Fibroblast of skin of right quadriceps (primary cell): ENCODE measurements at regions not wholly inside any gene's neighbourhood (a gene's known extent, or its start where the extent isn't known, plus 50 kb on each side); places are given as distances from the start of the nearest gene placed in this dataset.

Experiments
- DNase-seq: peaks from one replicate; pipeline ENCODE4 v3.0.0-alpha.2; 2013

DNA sequence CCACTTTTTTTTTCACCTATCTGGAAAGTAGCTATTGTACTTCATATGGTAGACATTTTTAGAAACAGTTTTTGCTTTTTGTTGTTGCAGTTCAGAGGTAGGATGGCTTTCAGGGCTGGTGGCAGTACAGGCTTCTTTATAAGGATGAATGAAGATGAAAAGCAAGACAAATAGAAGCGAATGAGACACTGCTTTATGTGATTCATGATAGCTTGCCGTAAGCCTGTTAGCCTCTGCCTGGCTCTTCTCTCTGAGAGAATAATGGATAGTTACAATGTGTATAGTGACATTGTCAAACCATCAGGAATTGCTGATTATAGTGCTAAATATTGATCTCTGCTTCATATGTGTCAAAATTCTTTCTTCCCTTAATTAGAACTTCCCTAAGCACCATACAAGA lies 173.7 kb downstream of the NR4A2 start:
- DNase-seq: no peak

DNA sequence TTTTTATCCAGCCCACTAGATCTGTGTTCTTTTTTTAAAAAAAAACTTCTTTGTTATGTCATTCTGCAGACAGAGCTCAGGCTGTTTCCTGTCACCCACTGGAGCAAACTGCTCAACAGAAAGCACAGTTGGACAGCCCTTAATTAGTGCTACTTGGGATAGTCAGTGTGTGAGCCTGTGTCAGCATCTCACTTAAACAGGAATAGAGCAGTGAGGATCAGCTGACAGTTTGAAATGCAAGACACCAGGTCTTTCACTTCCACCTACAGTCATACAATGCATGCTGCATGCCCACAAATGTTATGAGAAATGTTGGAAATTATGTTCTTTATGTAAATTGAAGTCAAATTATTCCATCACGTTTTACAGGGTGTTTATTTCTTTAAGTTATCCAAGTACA lies 174.9 kb downstream of the NR4A2 start:
- no peak for DNase-seq

DNA sequence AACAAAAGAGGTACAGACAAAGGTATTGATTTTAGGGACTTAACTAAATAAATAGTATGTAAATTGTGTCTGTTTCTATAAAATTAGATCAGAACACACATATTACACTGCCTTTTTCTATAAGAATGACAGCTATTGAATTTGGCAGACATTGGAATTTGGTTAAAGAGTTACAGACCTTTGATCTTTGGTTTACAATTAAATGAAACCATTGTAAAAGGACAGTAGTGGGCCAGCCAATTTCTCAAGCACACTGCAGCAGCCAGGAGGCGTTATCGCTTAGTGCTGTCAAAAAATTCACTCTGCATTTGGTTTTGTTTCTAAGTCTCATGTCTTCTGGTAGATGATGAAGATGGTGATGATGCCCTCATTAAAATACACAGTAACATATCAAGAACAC lies 175.9 kb downstream of the NR4A2 start:
- no peak for DNase-seq

DNA sequence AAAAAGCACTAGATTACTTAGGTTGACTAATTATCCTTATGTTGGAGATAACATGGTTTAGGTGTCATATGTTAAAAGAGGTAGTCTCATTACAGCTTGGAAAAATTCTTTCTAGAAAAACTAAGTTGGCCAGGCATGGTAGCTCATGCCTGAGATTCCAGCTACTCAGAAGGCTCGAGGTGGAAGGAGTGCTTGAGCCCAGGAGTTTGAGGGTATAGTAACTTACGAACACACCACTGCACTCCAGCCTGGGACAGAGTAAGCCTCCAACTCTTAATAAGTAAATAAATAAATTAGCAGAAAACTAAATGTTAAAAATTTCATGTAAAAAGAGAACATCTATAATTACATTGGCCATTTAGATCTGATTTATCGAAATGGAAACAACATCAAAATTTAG lies 177.2 kb downstream of the NR4A2 start:
- no peak for DNase-seq

DNA sequence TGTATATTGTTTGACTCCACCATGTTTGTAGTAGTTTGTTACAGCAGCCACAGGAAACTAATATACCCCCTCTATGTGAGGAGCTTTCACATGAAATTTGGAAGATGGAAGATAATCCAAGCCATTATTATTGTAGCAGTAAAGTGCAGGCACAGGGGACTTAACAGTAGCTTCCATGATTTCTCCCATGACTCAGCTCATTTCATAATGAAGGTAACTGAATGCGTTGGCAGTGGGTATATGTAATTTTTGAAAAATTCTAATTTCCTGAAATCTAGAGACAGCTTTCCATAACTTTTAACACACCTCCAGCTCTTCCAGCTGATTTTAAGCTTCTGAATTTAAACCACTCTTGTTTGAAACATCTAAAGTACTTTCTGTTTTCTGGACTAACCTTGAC lies 181.2 kb downstream of the NR4A2 start:
- DNase-seq: no peak

DNA sequence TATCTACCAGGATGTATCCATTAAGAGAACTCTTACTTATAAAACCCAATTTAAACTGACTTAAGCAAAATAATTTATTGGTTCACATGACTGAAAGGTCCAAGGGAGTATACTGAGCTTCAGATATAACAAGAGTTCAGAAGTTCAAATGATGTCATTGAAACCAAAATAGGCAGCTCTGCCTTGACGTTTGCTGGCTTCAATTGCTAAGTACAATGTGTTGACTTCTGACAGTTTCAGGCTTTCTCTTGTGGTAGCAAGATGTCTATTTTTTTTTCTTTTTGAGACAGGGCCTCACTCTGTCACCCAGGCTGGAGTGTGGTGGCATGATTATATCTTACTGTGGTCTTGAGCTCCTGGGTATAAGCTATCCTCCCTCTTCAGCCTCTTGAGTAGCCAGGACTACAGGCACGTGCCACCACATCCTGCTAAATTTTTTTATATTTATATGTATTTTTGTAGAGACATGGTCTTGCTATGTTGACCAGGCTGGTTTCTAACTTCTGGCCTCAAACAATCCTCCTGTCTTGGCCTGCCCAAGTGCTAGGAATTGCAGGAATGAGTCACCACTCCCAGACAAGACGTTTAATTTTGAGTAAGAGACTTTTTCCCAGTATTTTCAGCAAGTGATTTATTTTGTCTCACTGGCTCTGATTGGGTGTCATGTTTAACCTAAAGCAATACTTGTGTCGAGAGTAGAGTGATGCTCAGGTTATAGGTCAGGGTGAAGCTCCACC lies 184.8 kb downstream of the NR4A2 start:
- DNase-seq: no peak

DNA sequence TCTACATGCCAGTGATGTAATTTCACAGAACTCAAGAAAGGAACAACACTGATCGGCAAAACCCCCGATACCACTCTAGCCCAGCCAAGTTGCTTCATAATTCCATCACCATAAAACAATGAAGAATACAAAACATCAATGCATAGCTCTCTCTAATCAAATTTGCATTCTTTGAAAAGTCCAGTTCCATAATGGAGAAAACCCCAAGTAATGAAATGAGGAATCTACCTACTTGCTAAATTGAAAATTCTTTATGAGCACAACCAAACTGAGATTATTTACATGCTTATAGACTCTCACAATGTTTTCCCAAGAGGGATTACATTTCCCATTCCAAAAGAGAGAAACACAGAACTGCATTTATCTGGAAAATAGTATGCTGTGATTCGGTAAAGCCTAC lies 186.5 kb downstream of the NR4A2 start:
- no peak for DNase-seq

DNA sequence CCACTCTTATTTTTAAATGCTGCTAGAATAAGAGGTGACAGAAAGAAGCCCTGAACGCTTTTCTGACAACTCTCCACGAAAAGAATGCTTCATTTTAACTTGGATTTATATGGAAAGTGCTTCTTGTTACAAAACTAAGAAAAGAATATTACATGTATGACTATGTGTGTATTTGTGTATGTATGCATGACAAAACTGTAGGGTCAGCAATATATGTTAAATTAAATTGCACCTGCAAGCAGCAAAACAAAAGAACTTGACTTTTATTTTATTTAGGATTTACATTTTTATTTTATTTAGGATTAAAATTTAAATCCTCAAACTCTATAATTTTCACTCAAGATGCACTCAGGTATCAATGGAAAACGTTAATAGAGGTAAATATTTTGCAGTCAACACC lies 187.1 kb downstream of the NR4A2 start:
- no peak for DNase-seq

DNA sequence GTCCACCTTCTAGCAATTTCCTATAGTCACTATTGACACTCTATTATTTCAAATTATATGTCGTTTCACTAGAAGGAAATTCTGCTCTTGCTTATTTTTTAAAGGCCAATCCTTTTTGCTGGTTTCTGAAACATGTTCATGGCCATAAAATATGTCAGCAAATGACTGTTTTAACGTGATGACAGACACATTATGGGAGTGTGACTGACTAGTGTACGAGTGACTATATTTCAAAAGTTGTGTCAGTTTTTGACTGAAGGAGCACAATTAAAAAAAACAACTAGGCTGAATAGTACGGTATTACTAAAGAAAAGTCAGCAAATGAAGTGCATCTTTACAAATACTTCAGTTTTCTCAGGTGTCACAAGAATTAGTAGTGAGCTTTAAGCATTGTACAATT lies 196.0 kb downstream of the NR4A2 start:
- no peak for DNase-seq

DNA sequence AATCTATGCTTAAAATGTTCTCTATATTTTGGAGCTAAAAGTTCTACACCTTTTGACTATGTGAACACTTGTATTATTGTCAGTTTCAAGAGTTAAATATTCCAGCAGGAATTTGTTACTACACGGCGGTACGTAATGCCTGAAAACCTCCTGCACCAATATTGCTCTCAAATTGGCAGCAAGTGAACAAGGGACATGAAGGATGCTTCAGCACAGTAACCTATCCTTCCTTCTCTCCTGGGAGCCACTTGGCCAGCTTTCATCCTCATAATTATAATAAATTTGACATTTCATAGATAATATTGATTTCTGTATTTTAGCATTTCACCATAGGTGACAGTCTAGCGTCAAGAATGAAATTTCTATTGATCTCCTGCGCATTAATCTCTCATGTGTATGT lies 197.6 kb downstream of the NR4A2 start:
- DNase-seq: no peak

DNA sequence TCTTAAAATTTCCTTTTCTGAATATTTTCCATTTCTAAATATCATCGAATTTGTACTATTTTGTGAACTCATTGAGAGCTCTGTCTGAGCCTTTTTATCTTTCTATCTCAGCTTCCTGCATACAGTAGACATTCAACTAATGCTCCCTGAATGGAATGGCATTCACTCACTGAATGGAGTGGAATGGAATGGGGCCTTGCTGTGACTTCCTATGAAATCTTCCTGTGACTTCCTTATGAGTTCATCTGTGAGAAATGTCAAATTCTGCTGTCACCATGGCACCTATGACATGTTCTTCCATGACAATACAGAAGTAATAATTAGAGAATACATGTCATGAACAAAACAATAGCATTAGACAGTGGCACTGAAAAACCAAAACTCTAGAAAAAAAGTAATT lies 199.6 kb downstream of the NR4A2 start:
- DNase-seq: no peak

DNA sequence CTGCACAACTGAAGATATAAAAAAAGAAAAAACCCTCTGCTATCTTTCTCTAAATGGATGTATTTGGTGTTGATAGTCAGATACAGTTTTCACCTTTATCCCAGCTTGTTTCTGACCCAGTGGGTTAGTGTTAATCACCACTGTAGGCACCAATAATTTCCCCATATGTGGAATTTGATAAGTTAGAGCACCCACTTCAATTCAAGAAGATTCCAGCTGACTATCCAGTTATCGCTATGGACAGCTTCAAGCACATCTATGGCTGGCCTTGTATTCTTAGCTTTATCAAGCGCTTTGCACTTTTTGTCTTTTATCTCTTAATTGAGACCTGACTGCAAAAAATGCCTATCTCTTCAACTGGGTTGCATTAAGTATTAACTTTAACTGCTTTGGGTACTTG lies 200.4 kb downstream of the NR4A2 start:
- no peak for DNase-seq

DNA sequence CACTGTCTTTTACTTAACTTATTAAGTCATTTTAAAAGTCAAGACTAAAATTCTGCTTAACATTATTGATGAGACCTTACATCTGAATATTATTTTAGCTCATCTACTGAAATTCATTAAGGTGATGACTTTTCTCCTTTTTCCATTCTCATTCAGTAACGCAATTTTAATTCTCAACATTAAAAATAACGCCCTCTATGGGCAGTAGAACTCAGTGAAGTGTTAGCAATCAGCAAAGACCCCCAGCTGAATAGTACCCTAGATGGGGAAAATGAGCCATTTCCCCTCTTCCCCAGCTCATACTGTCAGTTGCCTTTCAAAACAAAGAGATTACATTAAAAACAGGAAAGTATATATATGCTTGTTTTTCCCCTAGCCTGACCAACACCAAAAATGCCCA lies 203.3 kb downstream of the NR4A2 start:
- no peak for DNase-seq

DNA sequence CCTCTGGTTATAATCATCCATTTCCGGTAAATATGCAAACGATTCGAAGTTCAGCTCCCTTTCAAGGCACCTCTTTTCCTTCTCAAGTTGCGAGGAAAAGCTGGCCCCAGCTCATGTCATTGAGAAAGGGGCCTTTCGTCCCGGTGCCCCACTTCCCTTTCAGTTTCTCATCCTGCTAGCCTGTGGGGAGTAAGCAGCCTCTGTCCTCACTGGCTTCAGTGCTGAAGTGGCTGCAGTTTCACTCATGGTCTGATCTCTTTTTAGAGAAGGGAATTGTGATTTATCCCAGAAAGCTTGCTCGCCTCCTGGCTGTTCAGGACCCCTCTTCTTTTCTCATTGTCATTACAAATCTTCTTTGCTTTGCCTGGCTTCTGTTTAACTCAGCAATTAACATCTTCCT lies 207.5 kb downstream of the NR4A2 start:
- no peak for DNase-seq

DNA sequence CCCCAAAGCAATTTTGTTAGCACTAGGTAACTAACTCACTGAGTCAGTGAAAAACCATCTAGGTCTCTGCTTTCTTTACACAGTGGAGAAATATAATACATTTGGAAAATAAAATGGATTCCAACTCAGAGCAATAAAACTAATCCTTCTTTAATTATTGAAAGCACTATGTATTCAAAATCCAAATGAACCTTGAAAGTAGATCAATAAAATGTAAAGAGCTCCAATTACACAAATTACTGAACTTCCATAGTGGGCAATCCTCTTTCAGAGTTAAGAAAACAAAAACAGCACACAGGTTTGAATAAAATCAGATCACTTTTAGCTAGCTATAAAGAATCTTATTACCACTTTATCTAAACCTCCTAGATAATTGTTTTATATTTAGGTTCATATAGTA lies 208.1 kb downstream of the NR4A2 start:
- DNase-seq: no peak

DNA sequence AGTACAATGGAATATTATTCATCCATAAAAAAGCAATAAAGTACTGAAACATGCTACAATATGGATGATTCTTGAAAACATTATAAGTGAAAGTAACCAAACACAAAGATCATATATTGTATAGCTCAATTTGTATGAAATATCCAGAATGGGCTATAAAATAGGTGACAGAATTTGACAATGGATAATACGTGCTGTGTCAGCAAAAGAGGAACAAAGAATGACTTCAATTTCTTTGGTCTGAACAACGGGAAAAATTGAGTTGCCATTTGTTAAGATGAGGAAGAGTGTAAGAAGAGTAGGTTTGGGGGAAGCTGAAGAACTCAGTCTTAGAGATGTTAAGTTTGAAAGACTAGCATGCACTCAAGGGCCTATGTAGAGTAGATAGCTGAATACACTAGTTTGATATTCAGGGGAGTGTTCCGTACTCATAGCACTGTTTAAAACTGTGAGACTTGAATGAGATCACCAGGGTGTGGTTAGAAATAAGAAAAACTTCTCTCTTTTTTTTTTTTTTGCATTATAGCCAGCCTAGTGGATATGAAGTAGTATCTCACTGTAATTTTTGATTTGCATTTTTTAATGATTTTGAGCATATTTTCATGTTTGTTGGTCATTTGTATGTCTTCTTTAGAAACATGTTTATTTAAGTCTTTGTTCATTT lies 213.6 kb downstream of the NR4A2 start:
- DNase-seq: no peak

DNA sequence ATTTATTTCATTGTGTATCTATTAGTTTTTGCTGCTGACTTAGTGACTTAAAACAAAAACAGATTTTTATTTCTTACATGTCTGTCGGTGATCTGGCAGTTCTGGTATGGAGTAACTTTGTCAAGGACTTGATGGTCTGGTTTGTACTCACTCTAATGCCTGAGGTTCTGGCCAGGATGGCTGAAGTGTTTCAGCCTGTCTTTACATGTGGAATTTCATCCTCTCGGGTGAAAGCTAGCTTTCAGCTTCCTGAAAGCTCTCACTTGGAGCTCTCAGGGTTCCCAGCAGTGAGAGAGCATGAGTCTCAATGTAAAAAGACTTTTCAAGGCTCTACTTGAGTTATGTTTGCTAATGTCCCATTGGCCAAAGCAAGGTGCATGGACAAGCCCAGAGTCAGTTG lies 216.4 kb downstream of the NR4A2 start:
- DNase-seq: no peak

DNA sequence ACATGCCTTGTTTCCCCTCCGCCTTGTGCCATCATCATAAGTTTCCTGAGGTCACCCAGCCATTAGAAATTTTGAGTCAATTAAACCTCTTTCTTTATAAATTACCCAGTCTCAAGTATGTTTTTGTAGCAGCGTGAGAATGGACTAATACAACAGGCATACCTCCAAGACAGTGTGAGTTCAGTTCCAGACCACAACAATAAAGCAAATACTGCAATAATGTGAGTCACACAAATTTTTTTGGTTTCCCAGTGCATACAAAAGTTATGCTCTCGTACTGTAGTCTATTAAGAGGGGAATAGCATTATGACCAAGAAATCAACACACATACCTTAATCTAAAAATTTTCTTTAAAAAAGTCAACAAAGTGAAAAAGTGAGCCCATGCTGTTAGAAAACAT lies 217.2 kb downstream of the NR4A2 start:
- peak; percentile 6 for DNase-seq

DNA sequence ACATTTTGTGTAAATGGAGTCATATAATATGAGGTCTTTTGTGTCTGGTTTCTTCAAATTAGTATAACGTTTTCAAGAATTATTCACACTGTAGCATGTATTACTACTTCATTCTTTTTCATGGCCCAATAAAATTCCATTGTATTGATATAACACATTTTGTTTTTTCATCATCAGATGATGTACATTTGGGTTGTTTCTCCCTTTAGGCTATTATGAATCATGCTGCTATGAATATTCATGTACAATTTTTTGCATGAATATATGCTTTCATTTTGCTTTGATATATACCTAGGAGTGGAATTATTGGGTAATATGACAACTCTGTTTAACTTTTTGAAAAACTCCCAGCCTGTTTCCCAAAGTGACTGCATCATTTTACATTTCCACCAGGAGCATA lies 220.2 kb downstream of the NR4A2 start:
- DNase-seq: no peak

DNA sequence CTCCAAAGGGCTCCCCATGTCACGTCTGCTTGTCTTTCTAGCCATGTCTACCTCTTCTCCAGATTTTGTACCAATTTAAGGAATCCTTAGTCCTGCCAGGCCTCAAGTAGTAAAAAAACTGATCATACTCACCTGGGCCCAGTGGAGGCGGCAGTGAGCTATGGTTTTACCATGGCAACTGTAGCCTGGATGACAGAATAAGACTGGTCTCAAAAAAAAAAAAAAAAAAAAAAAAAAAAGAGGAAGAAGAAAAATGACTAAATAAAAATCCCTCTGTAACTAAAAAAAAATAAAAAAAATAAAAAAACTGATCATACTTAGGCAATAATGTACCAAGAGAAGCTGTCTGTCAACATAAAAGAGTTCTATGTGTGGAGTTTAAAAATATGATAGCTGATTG lies 221.6 kb downstream of the NR4A2 start:
- DNase-seq: no peak

DNA sequence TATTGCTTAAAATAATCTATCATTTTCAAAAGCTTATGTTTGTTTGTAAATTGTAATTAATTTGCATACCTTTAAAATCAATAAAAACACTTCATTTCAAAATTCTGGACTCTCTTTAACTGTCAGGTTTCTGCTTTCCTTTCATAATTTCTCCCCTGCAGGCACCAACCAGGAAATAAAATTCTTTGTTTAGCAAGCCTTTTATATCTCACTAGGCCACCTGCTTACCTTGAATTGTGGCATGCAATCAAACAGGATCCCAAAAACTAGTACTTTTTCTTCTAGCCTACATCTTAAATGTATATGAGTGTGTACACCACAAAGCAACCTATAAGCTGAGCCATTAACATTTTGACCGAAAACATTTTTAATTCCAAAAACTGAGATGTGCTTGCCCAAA lies 233.1 kb downstream of the NR4A2 start:
- DNase-seq: no peak

DNA sequence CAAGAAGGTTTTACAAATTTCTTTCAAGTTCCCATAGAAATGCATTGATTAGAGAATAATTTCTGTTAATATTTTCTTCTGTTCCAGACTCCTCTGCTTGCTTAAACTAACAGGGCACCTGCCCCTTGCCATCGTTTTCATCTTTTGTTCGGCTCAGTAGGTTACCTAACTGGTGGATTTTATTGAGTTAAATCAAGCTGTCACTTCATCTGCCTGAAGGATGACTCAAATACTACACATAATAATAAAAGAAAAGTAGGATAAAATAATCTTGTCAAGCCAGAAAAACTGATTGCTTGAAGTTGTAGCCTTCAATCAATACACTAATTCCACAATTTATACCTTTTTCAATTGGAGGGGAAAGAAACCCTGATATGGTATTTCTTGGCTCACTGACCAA lies 234.0 kb downstream of the NR4A2 start:
- no peak for DNase-seq

DNA sequence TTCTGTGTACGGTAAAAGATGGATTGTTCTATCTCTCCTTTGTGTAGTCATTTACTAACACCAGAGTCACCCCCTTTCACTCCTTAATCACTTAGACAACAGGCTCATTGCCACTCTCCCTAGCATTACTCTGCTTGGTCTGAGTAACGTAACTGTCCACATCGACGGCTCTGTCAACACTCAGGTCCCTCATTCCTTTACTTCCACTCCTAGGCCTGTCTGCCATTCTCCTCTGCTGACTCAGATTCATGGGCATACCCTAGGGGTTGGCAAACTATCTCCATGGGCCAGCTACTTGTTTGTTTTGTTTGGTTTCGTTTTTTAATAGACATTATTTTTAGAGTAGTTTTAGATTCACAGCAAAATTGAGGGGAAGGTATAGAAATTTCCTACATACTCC lies 243.9 kb downstream of the NR4A2 start:
- DNase-seq: no peak

DNA sequence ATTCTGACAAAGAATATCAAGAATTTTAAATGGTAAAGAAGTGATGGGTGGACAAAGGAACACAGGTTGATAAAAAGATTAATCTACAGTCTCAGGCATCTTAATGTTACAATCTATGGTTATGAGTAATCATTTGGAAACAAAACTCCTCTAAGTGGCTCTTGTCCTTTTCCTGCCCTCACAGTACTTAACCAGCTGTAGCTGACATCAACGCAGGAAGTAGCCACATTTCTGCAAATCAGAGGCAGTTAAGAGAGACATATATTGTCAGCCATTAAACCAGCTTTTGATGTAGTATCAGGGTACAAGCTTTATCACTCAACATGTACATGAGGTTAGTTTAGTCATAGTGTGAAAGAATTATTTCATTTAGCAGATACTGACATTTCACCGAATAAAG lies 244.6 kb downstream of the NR4A2 start:
- DNase-seq: peak; percentile 1
